ENCODE measurements at regions not wholly inside any gene's neighbourhood (a gene's known extent, or its start where the extent isn't known, plus 50 kb on each side); places are given as distances from the start of the nearest gene placed in this dataset.
"Not testable (repeated sequence)": the region's sequence is repeated elsewhere in the genome, so short reads cannot be mapped to it uniquely, and the experiment has no call there.

- no peak for DNase-seq
Observed at GRCh38 chr10:8312781-8313180, 258.3 kb downstream of the GATA3 start.

GRCh38 chr10:8314486-8314885 lies 260.0 kb downstream of the GATA3 start:
- DNase-seq = no peak

GRCh38 chr10:8315619-8316021 lies 261.1 kb downstream of the GATA3 start:
- no peak for DNase-seq

- no peak for DNase-seq
Observed at GRCh38 chr10:8316284-8316683, 261.8 kb downstream of the GATA3 start.

GRCh38 chr10:8318429-8318828 lies 263.9 kb downstream of the GATA3 start:
- DNase-seq = not testable (repeated sequence)

- no peak for DNase-seq
Observed at GRCh38 chr10:8318956-8319355, 264.5 kb downstream of the GATA3 start.

GRCh38 chr10:8319704-8320103 lies 265.2 kb downstream of the GATA3 start:
- no peak for DNase-seq

GRCh38 chr10:8321990-8322389 lies 267.5 kb downstream of the GATA3 start:
- no peak for DNase-seq

GRCh38 chr10:8323428-8324054 lies 269.1 kb downstream of the GATA3 start:
- DNase-seq = no peak

- no peak for DNase-seq
Observed at GRCh38 chr10:8325024-8325980, 270.8 kb downstream of the GATA3 start.

GRCh38 chr10:8326396-8327139 lies 272.1 kb downstream of the GATA3 start:
- no peak for DNase-seq

- DNase-seq = no peak
Observed at GRCh38 chr10:8327140-8327423, 272.6 kb downstream of the GATA3 start.

- peak; percentile 11 for DNase-seq
Observed at GRCh38 chr10:8331387-8331786, 276.9 kb downstream of the GATA3 start.

GRCh38 chr10:8331896-8332729 lies 277.6 kb downstream of the GATA3 start:
- DNase-seq = peak; percentile 88

- no peak for DNase-seq
Observed at GRCh38 chr10:8332730-8333111, 278.2 kb downstream of the GATA3 start.

GRCh38 chr10:8334631-8335030 lies 280.1 kb downstream of the GATA3 start:
- no peak for DNase-seq

GRCh38 chr10:8336629-8337331 lies 282.3 kb downstream of the GATA3 start:
- DNase-seq = no peak

- DNase-seq = no peak
Observed at GRCh38 chr10:8337332-8337651, 282.8 kb downstream of the GATA3 start.

GRCh38 chr10:8338177-8338766 lies 283.8 kb downstream of the GATA3 start:
- no peak for DNase-seq

GRCh38 chr10:8344756-8345155 lies 290.3 kb downstream of the GATA3 start:
- no peak for DNase-seq

GRCh38 chr10:8346861-8347260 lies 292.4 kb downstream of the GATA3 start:
- DNase-seq = no peak

- DNase-seq = not testable (repeated sequence)
Observed at GRCh38 chr10:8347614-8348013, 293.1 kb downstream of the GATA3 start.
